Coronary artery (tissue), 2 donors: ENCODE measurements at regions not wholly inside any gene's neighbourhood (a gene's known extent, or its start where the extent isn't known, plus 50 kb on each side); places are given as distances from the start of the nearest gene placed in this dataset.
"Not testable (repeated sequence)": the region's sequence is repeated elsewhere in the genome, so short reads cannot be mapped to it uniquely, and the experiment has no call there.

ENCODE experiments used
- DNase-seq: peaks from one replicate; pipeline ENCODE4 v3.0.0-alpha.2; 2017; ENCODE audit warnings: low spot score
- H3K27ac ChIP-seq, 2 donors: fragments of 200-600 bp; sonication (generic); one replicate each; pipeline ENCODE4 v1.5.1; 2016 to 2019
- H3K4me3 ChIP-seq: fragments of 200-600 bp; sonication (generic); 2 replicates; pipeline ENCODE4 v1.5.1; 2016; ENCODE audit warnings: mild to moderate bottlenecking, moderate library complexity
- CTCF ChIP-seq: fragments of 200-600 bp; sonication (generic); IDR thresholded peaks from one replicate; pipeline ENCODE4 v1.5.1; 2019; ENCODE audit warnings: antibody characterized with exemption

GRCh38 chr7:66443946-66444345 lies 184.7 kb upstream of the KCTD7 start:
- Histone ChIP-seq H3K27ac (no peak overlapping the region), H3K4me3 (no peak overlapping the region)
- DNase-seq, result no peak
- no peak for TF ChIP-seq CTCF

GRCh38 chr7:66447007-66447406 lies 181.7 kb upstream of the KCTD7 start:
- not testable (repeated sequence) for DNase-seq, H3K4me3 ChIP-seq, H3K27ac ChIP-seq

- DNase-seq, H3K27ac ChIP-seq, H3K4me3 ChIP-seq: not testable (repeated sequence)
Measured at GRCh38 chr7:66450814-66451213, 177.9 kb upstream of the KCTD7 start.

GRCh38 chr7:66451713-66452112 lies 177.0 kb upstream of the KCTD7 start:
- not testable (repeated sequence) for DNase-seq, H3K4me3 ChIP-seq

GRCh38 chr7:66452165-66452564 lies 176.5 kb upstream of the KCTD7 start:
- TF ChIP-seq CTCF, result no peak
- no peak for DNase-seq
- Histone ChIP-seq H3K27ac (no peak overlapping the region), H3K4me3 (no peak overlapping the region)

More at GRCh38 chr7:66451713-66452112, 177.0 kb upstream of the KCTD7 start:
- H3K27ac ChIP-seq, result not testable (repeated sequence)

- no peak overlapping the region for H3K27ac ChIP-seq
- H3K4me3 ChIP-seq, result no peak overlapping the region
- DNase-seq, result no peak
- no peak for TF ChIP-seq CTCF
Measured at GRCh38 chr7:66453340-66453739, 175.3 kb upstream of the KCTD7 start.

- Histone ChIP-seq H3K27ac (no peak overlapping the region), H3K4me3 (no peak overlapping the region)
- DNase-seq, result no peak
- TF ChIP-seq CTCF, result no peak
Measured at GRCh38 chr7:66454600-66455225, 174.0 kb upstream of the KCTD7 start.

- H3K4me3 ChIP-seq, H3K27ac ChIP-seq, DNase-seq: not testable (repeated sequence)
Measured at GRCh38 chr7:66455432-66455831, 173.2 kb upstream of the KCTD7 start.

GRCh38 chr7:66456431-66456830 lies 172.2 kb upstream of the KCTD7 start:
- H3K27ac ChIP-seq, H3K4me3 ChIP-seq, DNase-seq: not testable (repeated sequence)

GRCh38 chr7:66458991-66459390 lies 169.7 kb upstream of the KCTD7 start:
- not testable (repeated sequence) for H3K27ac ChIP-seq, H3K4me3 ChIP-seq, DNase-seq

- not testable (repeated sequence) for H3K27ac ChIP-seq, DNase-seq, H3K4me3 ChIP-seq
Measured at GRCh38 chr7:66459783-66460413, 168.8 kb upstream of the KCTD7 start.
